ENCODE measurements at regions not wholly inside any gene's neighbourhood (a gene's known extent, or its start where the extent isn't known, plus 50 kb on each side); places are given as distances from the start of the nearest gene placed in this dataset.
A peak's percentile ranks its signal among the peaks of the same experiment; 100 is the strongest.

- Histone ChIP-seq H3K36me3 (replicated peaks in 1 of 2; ENCODE audit: control insufficient read depth in 1 of 2, insufficient read depth in 2 of 2, low read length in 2 of 2) (no peaks in the 10 kb centered on the region), H3K9me3 (ENCODE audit: low read length) (no peaks in the 10 kb centered on the region), H4K20me1 (ENCODE audit: insufficient read depth, low read length) (no peaks in the 10 kb centered on the region), H3K9ac (ENCODE audit: insufficient read depth, low read depth, low read length) (no peak overlapping the region), H3K4me1 (ENCODE audit: insufficient read depth, low read length) (no peaks in the 10 kb centered on the region), H3K4me3 (replicated peaks in 1 of 3; ENCODE audit: insufficient read depth in 1 of 3, low read depth in 2 of 3, low read length in 3 of 3) (no peak overlapping the region), H2AFZ (ENCODE audit: low read length) (no peak overlapping the region), H3K27me3 (ENCODE audit: control insufficient read depth in 1 of 2, insufficient read depth in 2 of 2, low read length in 2 of 2) (peaks cover 1 to 17% of the 10 kb centered on the region in 2 experiments; a peak in 2 of 5 replicates), H3K27ac (ENCODE audit: extremely low read length, insufficient read depth, low read length) (no peak overlapping the region), H3K4me2 (ENCODE audit: low read depth, low read length) (no peak overlapping the region), H3K79me2 (ENCODE audit: insufficient read depth, low read length) (no peaks in the 10 kb centered on the region)
- CTCF ChIA-PET (ENCODE audit: low intra/inter-chr PET ratio, low total read pairs), result no interaction called here
- DNase-seq (ENCODE audit: low spot score) (no peak), ATAC-seq (peak; percentile 57; the same call in 1 of the 3 replicates), FAIRE-seq (no peak)
- 6% methylated on average over 2 of the region's 5 CpGs for WGBS (ENCODE audit: low lambda C conversion rate)
- no TSS peak for BruUV-seq (replicated peaks)
- POLR2A ChIA-PET, result no interaction called here
- intact Hi-C loops (cut with micrococcal nuclease; ENCODE audit: unreplicated experiment) (no loop called here), in situ Hi-C loops (cut with HindIII; ENCODE audit: extremely low pct_ligation_motif_present, low pct_unique_long_range_greater_than_20kb) (no loop called here)
- TF ChIP-seq ZNF33A (CRISPR knock-in tag; IDR thresholded peaks at IDR 0.05; ENCODE audit: borderline replicate concordance) (no peak), ZNF446 (CRISPR knock-in tag; IDR thresholded peaks at IDR 0.05) (no peak), KDM5B (CRISPR knock-in tag; IDR thresholded peaks at IDR 0.05; ENCODE audit: borderline replicate concordance) (no peak), SRF (IDR thresholded peaks at IDR 0.05; ENCODE audit: low read depth, low read length) (no peak), ZFP82 (CRISPR knock-in tag; IDR thresholded peaks at IDR 0.05; ENCODE audit: borderline replicate concordance) (no peak), ZNF260 (CRISPR knock-in tag; IDR thresholded peaks at IDR 0.05; ENCODE audit: borderline replicate concordance, low read depth) (no peak), SIN3B (IDR thresholded peaks at IDR 0.05; ENCODE audit: low read length) (no peak), MBD4 (IDR thresholded peaks at IDR 0.05; ENCODE audit: borderline replicate concordance, low read length) (no peak), ZNF326 (CRISPR knock-in tag; IDR thresholded peaks at IDR 0.05; ENCODE audit: borderline replicate concordance) (no peak), ZNF547 (CRISPR knock-in tag; IDR thresholded peaks at IDR 0.05) (no peak), KDM5A (IDR thresholded peaks at IDR 0.05; ENCODE audit: borderline replicate concordance, low read length) (no peak), MXD4 (CRISPR knock-in tag; IDR thresholded peaks at IDR 0.05) (no peak), EHMT2 (IDR thresholded peaks at IDR 0.05; ENCODE audit: borderline replicate concordance, low read depth, low read length) (no peak), HNRNPH1 (optimal IDR thresholded peaks at IDR 0.05; ENCODE audit: low read depth, low read length) (no peak), DMTF1 (CRISPR knock-in tag; IDR thresholded peaks at IDR 0.05) (no peak), MAFF (IDR thresholded peaks at IDR 0.05; ENCODE audit: low read depth, low read length) (no peak)
- TF ChIP-seq, protein P1, sequence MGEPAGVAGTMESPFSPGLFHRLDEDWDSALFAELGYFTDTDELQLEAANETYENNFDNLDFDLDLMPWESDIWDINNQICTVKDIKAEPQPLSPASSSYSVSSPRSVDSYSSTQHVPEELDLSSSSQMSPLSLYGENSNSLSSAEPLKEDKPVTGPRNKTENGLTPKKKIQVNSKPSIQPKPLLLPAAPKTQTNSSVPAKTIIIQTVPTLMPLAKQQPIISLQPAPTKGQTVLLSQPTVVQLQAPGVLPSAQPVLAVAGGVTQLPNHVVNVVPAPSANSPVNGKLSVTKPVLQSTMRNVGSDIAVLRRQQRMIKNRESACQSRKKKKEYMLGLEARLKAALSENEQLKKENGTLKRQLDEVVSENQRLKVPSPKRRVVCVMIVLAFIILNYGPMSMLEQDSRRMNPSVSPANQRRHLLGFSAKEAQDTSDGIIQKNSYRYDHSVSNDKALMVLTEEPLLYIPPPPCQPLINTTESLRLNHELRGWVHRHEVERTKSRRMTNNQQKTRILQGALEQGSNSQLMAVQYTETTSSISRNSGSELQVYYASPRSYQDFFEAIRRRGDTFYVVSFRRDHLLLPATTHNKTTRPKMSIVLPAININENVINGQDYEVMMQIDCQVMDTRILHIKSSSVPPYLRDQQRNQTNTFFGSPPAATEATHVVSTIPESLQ (CRISPR knock-in tag; conservative IDR thresholded peaks at IDR 0.05), result no peak
- TF ChIP-seq, protein P2, sequence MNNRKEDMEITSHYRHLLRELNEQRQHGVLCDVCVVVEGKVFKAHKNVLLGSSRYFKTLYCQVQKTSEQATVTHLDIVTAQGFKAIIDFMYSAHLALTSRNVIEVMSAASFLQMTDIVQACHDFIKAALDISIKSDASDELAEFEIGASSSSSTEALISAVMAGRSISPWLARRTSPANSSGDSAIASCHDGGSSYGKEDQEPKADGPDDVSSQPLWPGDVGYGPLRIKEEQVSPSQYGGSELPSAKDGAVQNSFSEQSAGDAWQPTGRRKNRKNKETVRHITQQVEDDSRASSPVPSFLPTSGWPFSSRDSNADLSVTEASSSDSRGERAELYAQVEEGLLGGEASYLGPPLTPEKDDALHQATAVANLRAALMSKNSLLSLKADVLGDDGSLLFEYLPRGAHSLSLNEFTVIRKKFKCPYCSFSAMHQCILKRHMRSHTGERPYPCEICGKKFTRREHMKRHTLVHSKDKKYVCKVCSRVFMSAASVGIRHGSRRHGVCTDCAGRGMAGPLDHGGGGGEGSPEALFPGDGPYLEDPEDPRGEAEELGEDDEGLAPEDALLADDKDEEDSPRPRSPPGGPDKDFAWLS (CRISPR knock-in tag; IDR thresholded peaks at IDR 0.05; ENCODE audit: borderline replicate concordance), result no peak
Observed at GRCh38 chr3:10557781-10558373, 52.5 kb upstream of the ATP2B2 start.

All from HepG2 (cell line).